ENCODE measurements at regions not wholly inside any gene's neighbourhood (a gene's known extent, or its start where the extent isn't known, plus 50 kb on each side); places are given as distances from the start of the nearest gene placed in this dataset.
"Not testable (repeated sequence)": the region's sequence is repeated elsewhere in the genome, so short reads cannot be mapped to it uniquely, and the experiment has no call there.

- DNase-seq = no peak
- no peaks in the 10 kb centered on the region for H3K4me1 Mint-ChIP-seq (ENCODE audit: low read depth, unreplicated experiment)
- no peaks in the 10 kb centered on the region for H3K27me3 Mint-ChIP-seq (ENCODE audit: unreplicated experiment)
- H3K27ac Mint-ChIP-seq (ENCODE audit: unreplicated experiment) = no peak overlapping the region
- no peak overlapping the region for H3K4me3 Mint-ChIP-seq (ENCODE audit: unreplicated experiment)
- no peaks in the 10 kb centered on the region for H3K9me3 Mint-ChIP-seq (ENCODE audit: unreplicated experiment)
- H3K36me3 Mint-ChIP-seq (ENCODE audit: unreplicated experiment) = no peaks in the 10 kb centered on the region
- TF ChIP-seq CTCF (IDR thresholded peaks at IDR 0.05; ENCODE audit: partially characterized antibody, unreplicated experiment) = no peak
Measured at GRCh38 chr2:4110273-4110672, 406.9 kb downstream of the DCDC2C start.

- H3K4me1 Mint-ChIP-seq (ENCODE audit: low read depth, unreplicated experiment); H3K9me3 Mint-ChIP-seq (ENCODE audit: unreplicated experiment); H3K27me3 Mint-ChIP-seq (ENCODE audit: unreplicated experiment); H3K27ac Mint-ChIP-seq (ENCODE audit: unreplicated experiment); H3K36me3 Mint-ChIP-seq (ENCODE audit: unreplicated experiment); H3K4me3 Mint-ChIP-seq (ENCODE audit: unreplicated experiment); DNase-seq: not testable (repeated sequence)
Measured at GRCh38 chr2:4115435-4115834, 412.1 kb downstream of the DCDC2C start.

GRCh38 chr2:4122726-4123125 lies 419.4 kb downstream of the DCDC2C start:
- H3K4me3 Mint-ChIP-seq (ENCODE audit: unreplicated experiment) = no peak overlapping the region
- H3K27ac Mint-ChIP-seq (ENCODE audit: unreplicated experiment) = no peak overlapping the region
- DNase-seq = no peak
- no peak for TF ChIP-seq CTCF (IDR thresholded peaks at IDR 0.05; ENCODE audit: partially characterized antibody, unreplicated experiment)
- no peaks in the 10 kb centered on the region for H3K36me3 Mint-ChIP-seq (ENCODE audit: unreplicated experiment)
- H3K4me1 Mint-ChIP-seq (ENCODE audit: low read depth, unreplicated experiment) = no peaks in the 10 kb centered on the region
- peaks cover 4% of the 10 kb centered on the region for H3K9me3 Mint-ChIP-seq (ENCODE audit: unreplicated experiment)
- no peaks in the 10 kb centered on the region for H3K27me3 Mint-ChIP-seq (ENCODE audit: unreplicated experiment)

- Mint-ChIP-seq H3K9me3 (ENCODE audit: unreplicated experiment) (peaks cover 2% of the 10 kb centered on the region), H3K4me3 (ENCODE audit: unreplicated experiment) (no peak overlapping the region), H3K27me3 (ENCODE audit: unreplicated experiment) (no peaks in the 10 kb centered on the region), H3K27ac (ENCODE audit: unreplicated experiment) (no peak overlapping the region), H3K36me3 (ENCODE audit: unreplicated experiment) (peaks cover 12% of the 10 kb centered on the region), H3K4me1 (ENCODE audit: low read depth, unreplicated experiment) (no peaks in the 10 kb centered on the region)
- TF ChIP-seq CTCF (IDR thresholded peaks at IDR 0.05; ENCODE audit: partially characterized antibody, unreplicated experiment) = no peak
- DNase-seq = no peak
Measured at GRCh38 chr2:4130651-4131050, 427.3 kb downstream of the DCDC2C start.

- Mint-ChIP-seq H3K27me3 (ENCODE audit: unreplicated experiment) (no peaks in the 10 kb centered on the region), H3K9me3 (ENCODE audit: unreplicated experiment) (peaks cover 2% of the 10 kb centered on the region), H3K4me1 (ENCODE audit: low read depth, unreplicated experiment) (no peaks in the 10 kb centered on the region), H3K4me3 (ENCODE audit: unreplicated experiment) (no peak overlapping the region), H3K27ac (ENCODE audit: unreplicated experiment) (no peak overlapping the region), H3K36me3 (ENCODE audit: unreplicated experiment) (peaks cover 12% of the 10 kb centered on the region)
- TF ChIP-seq CTCF (IDR thresholded peaks at IDR 0.05; ENCODE audit: partially characterized antibody, unreplicated experiment) = no peak
- no peak for DNase-seq
Measured at GRCh38 chr2:4134551-4135550, 431.5 kb downstream of the DCDC2C start.
